K562 (cell line): ENCODE measurements at regions not wholly inside any gene's neighbourhood (a gene's known extent, or its start where the extent isn't known, plus 50 kb on each side); places are given as distances from the start of the nearest gene placed in this dataset.

Source experiments
- ATF7 ChIP-seq: fragments of 450-650 bp; IDR thresholded peaks from 2 replicates; pipeline ENCODE4 v1.7.1; 2014; ENCODE audit warnings: mild to moderate bottlenecking, moderate library complexity
- CBX3 ChIP-seq, 2 experiments: IDR thresholded peaks; 1 replicate in 1 of 2; 2 replicates in 1 of 2; pipeline ENCODE4 v1.6.1; 2012; ENCODE audit warnings: inconsistent platforms in 2 of 2, low read length in 2 of 2, borderline replicate concordance in 1 of 2, control low read depth in 1 of 2
- CTBP1 ChIP-seq: fragments of 450-650 bp; IDR thresholded peaks from 2 replicates; pipeline ENCODE4 v1.6.1; 2016; ENCODE audit warnings: borderline replicate concordance
- FOXM1 ChIP-seq, 2 experiments: fragments of 450-650 bp in 1 of 2; sonication (generic) in 1 of 2; formaldehyde crosslinking in 1 of 2; IDR thresholded peaks; 2 replicates each; pipeline versions ENCODE4 v1.6.1 to v1.9.0; 2017 to 2022; ENCODE audit warnings: low read depth in 2 of 2, mild to moderate bottlenecking in 2 of 2, missing genetic modification reagents in 1 of 2, moderate library complexity in 1 of 2
- HDAC2 ChIP-seq: fragments of 450-650 bp; IDR thresholded peaks from 2 replicates; pipeline ENCODE4 v1.6.1; 2016; ENCODE audit warnings: mild to moderate bottlenecking
- HMBOX1 ChIP-seq: sonication (generic); IDR thresholded peaks from 2 replicates; pipeline ENCODE4 v1.6.1; 2016
- JUN ChIP-seq, 2 experiments: sonication (generic) in 1 of 2; formaldehyde crosslinking in 1 of 2; IDR thresholded peaks; 2 replicates each; pipeline versions ENCODE4 v1.6.1 to v1.8.0; 2012 to 2022; ENCODE audit warnings: borderline replicate concordance in 2 of 2, mild to moderate bottlenecking in 2 of 2, improper control_type of control experiment in 1 of 2, low read depth in 1 of 2, low read length in 1 of 2, missing genetic modification reagents in 1 of 2
- MAFG ChIP-seq: fragments of 450-650 bp; conservative IDR thresholded peaks from 2 replicates; pipeline ENCODE4 v1.6.1; 2016; ENCODE audit warnings: missing genetic modification characterization, missing compliant biosample characterization
- MXI1 ChIP-seq: IDR thresholded peaks from 2 replicates; pipeline ENCODE4 v1.6.1; 2011; ENCODE audit warnings: low read depth, mild to moderate bottlenecking, improper control_type of control experiment, low read length
- NCOA2 ChIP-seq, 2 experiments: fragments of 450-650 bp; IDR thresholded peaks; 2 replicates each; pipeline ENCODE4 v1.6.1; 2018; ENCODE audit warnings: mild to moderate bottlenecking in 2 of 2, moderate library complexity in 1 of 2; ENCODE audit not compliant: partially characterized antibody in 2 of 2
- POLR2A ChIP-seq: fragments of 450-650 bp; conservative IDR thresholded peaks from 2 replicates; pipeline ENCODE4 v1.6.1; 2016
- POU5F1 ChIP-seq: fragments of 150-350 bp; IDR thresholded peaks from 2 replicates; pipeline ENCODE4 v1.6.1; 2014; ENCODE audit warnings: borderline replicate concordance, low read length, low read depth, mild to moderate bottlenecking; ENCODE audit not compliant: partially characterized antibody
- RCOR1 ChIP-seq, 2 experiments: IDR thresholded peaks; 2 replicates each; pipeline ENCODE4 v1.6.1; 2012; ENCODE audit warnings: low read depth in 2 of 2, low read length in 2 of 2, borderline replicate concordance in 1 of 2, improper control_type of control experiment in 1 of 2
- SMARCB1 ChIP-seq: IDR thresholded peaks from 2 replicates; pipeline ENCODE4 v1.6.1; 2011; ENCODE audit warnings: improper control_type of control experiment, low read depth; ENCODE audit not compliant: insufficient read length
- SOX6 ChIP-seq: fragments of 450-650 bp; IDR thresholded peaks from 2 replicates; pipeline ENCODE4 v1.6.1; 2014; ENCODE audit warnings: mild to moderate bottlenecking
- TAF9B ChIP-seq: fragments of 450-650 bp; IDR thresholded peaks from 2 replicates; pipeline ENCODE4 v1.6.1; 2018; ENCODE audit warnings: mild to moderate bottlenecking; ENCODE audit not compliant: partially characterized antibody
- TCFL5 ChIP-seq: fragments of 250-450 bp; sonication (Bioruptor Pico); conservative IDR thresholded peaks from 2 replicates; pipeline ENCODE4 v1.6.1; 2021; ENCODE audit warnings: mild to moderate bottlenecking, moderate library complexity, matching md5 sums
- TFAP4 ChIP-seq: sonication (generic); formaldehyde crosslinking; IDR thresholded peaks from 2 replicates; pipeline ENCODE4 v1.8.0; 2022; ENCODE audit warnings: missing genetic modification reagents, mild to moderate bottlenecking, moderate library complexity, borderline replicate concordance
- THRA ChIP-seq: fragments of 450-650 bp; IDR thresholded peaks from 2 replicates; pipeline ENCODE4 v1.6.1; 2017; ENCODE audit warnings: mild to moderate bottlenecking, moderate library complexity
- YY1 ChIP-seq, 3 experiments: IDR thresholded peaks; 2 replicates each; pipeline ENCODE4 v1.6.1; 2011; ENCODE audit warnings: low read length in 2 of 3, mild to moderate bottlenecking in 2 of 3, moderate library complexity in 2 of 3, borderline replicate concordance in 1 of 3, control low read depth in 1 of 3, low read depth in 1 of 3; ENCODE audit not compliant: insufficient read depth in 3 of 3, insufficient replicate concordance in 2 of 3, control insufficient read depth in 1 of 3, insufficient read length in 1 of 3; ENCODE audit errors: extremely low read depth in 1 of 3
- ZBTB8A ChIP-seq: fragments of 450-650 bp; IDR thresholded peaks from 2 replicates; pipeline ENCODE4 v1.6.1; 2018; ENCODE audit warnings: mild to moderate bottlenecking, moderate library complexity; ENCODE audit not compliant: partially characterized antibody
- ZNF143 ChIP-seq: sonication (generic); formaldehyde crosslinking; IDR thresholded peaks from 2 replicates; pipeline ENCODE4 v1.9.0; 2022; ENCODE audit warnings: mild to moderate bottlenecking, missing genetic modification reagents
- ZNF41 ChIP-seq: fragments of 250-450 bp; sonication (Bioruptor Pico); conservative IDR thresholded peaks from 2 replicates; pipeline ENCODE4 v1.4.0; 2020; ENCODE audit warnings: mild to moderate bottlenecking
- ZNF583 ChIP-seq: fragments of 250-450 bp; sonication (Bioruptor Pico); IDR thresholded peaks from 2 replicates; pipeline ENCODE4 v1.4.0; 2020

- TF ChIP-seq THRA = no peak
- TF ChIP-seq TFAP4 (CRISPR knock-in tag) = peak; percentile 26; the same call in 1 of the 2 replicates
- TF ChIP-seq MXI1 = no peak
- no peak for TF ChIP-seq NCOA2 (IDR thresholded peaks at IDR 0.05; ENCODE audit: partially characterized antibody in 2 of 2)
- peak; percentile 53; the same call in 1 of the 2 replicates for TF ChIP-seq ATF7
- TF ChIP-seq RCOR1 (IDR thresholded peaks at IDR 0.05; ENCODE audit: borderline replicate concordance in 1 of 2, low read depth in 2 of 2, low read length in 2 of 2) = peak in 1 of 2 experiments; percentile 67; a peak in 2 of 4 replicates
- TF ChIP-seq SOX6 = peak; percentile 35; the same call in 1 of the 2 replicates
- TF ChIP-seq POU5F1 = no peak
- peak in 1 of 3 experiments; percentile 33 for TF ChIP-seq YY1 (IDR thresholded peaks at IDR 0.05; ENCODE audit: borderline replicate concordance in 1 of 3, control insufficient read depth in 1 of 3, extremely low read depth in 1 of 3, insufficient read depth in 3 of 3, insufficient read length in 1 of 3, insufficient replicate concordance in 2 of 3, low read depth in 1 of 3, low read length in 2 of 3)
- TF ChIP-seq CTBP1 = peak; percentile 46; the same call in 1 of the 2 replicates
- peak; percentile 58 for TF ChIP-seq MAFG
- TF ChIP-seq JUN (IDR thresholded peaks at IDR 0.05; ENCODE audit: borderline replicate concordance, low read depth, low read length) = 0 out of 2 replicates have a peak, but pooled peaks have one; percentile 38
- TF ChIP-seq JUN (CRISPR knock-in tag; IDR thresholded peaks at IDR 0.05; ENCODE audit: borderline replicate concordance) = no peak
- TF ChIP-seq ZNF583 (CRISPR knock-in tag) = no peak
- no peak for TF ChIP-seq SMARCB1
- TF ChIP-seq POLR2A = no peak
- TF ChIP-seq ZNF143 (CRISPR knock-in tag) = no peak
- TF ChIP-seq TAF9B = peak; percentile 24
- TF ChIP-seq ZNF41 (CRISPR knock-in tag) = no peak
- TF ChIP-seq ZBTB8A = no peak
- no peak for TF ChIP-seq TCFL5 (CRISPR knock-in tag)
- no peak for TF ChIP-seq HDAC2
- TF ChIP-seq FOXM1 (IDR thresholded peaks at IDR 0.05; ENCODE audit: low read depth) = no peak
- TF ChIP-seq FOXM1 (CRISPR knock-in tag; IDR thresholded peaks at IDR 0.05; ENCODE audit: low read depth) = no peak
- peak; percentile 17; the same call in 1 of the 2 replicates for TF ChIP-seq HMBOX1
- TF ChIP-seq CBX3 (IDR thresholded peaks at IDR 0.05; ENCODE audit: borderline replicate concordance in 1 of 2, low read length in 2 of 2) = 0 out of 3 replicates have a peak, but pooled peaks of 1 of the 2 experiments have one; percentile 22
Measured at GRCh38 chr1:65083263-65083896, 64.6 kb upstream of the AK4 start (continued).
